Stimulated activated CD4-positive, alpha-beta T cell treated with anti-CD3 and anti-CD28 coated beads, TNF-alpha, amount 100 ng/mL, for 4 hours (primary cell): ENCODE measurements at regions not wholly inside any gene's neighbourhood (a gene's known extent, or its start where the extent isn't known, plus 50 kb on each side); places are given as distances from the start of the nearest gene placed in this dataset.

Source experiments
- DNase-seq, 3 experiments: peaks; one replicate each; pipeline ENCODE4 v3.0.0-alpha.2; 2020; ENCODE audit warnings: low read depth in 3 of 3

GRCh38 chr10:29925771-29926692 is 133.4 kb downstream of the JCAD start:
- DNase-seq = no peak

- no peak for DNase-seq
Observed at GRCh38 chr10:29924436-29924835, 134.9 kb downstream of the JCAD start.

- DNase-seq = no peak
Observed at GRCh38 chr10:29923416-29923965, 135.9 kb downstream of the JCAD start.

- no peak for DNase-seq
Observed at GRCh38 chr10:29922892-29923291, 136.5 kb downstream of the JCAD start.

GRCh38 chr10:29922226-29922625 is 137.2 kb downstream of the JCAD start:
- no peak for DNase-seq

GRCh38 chr10:29921071-29921446 is 138.3 kb downstream of the JCAD start:
- no peak for DNase-seq

GRCh38 chr10:29920408-29921070 is 138.8 kb downstream of the JCAD start:
- DNase-seq = no peak

GRCh38 chr10:29918623-29919400 is 140.6 kb downstream of the JCAD start:
- DNase-seq = no peak

GRCh38 chr10:29917311-29917710 is 142.1 kb downstream of the JCAD start:
- DNase-seq = no peak

- no peak for DNase-seq
Observed at GRCh38 chr10:29916669-29917068, 142.7 kb downstream of the JCAD start.

GRCh38 chr10:29914986-29915785 is 144.2 kb downstream of the JCAD start:
- no peak for DNase-seq

- no peak for DNase-seq
Observed at GRCh38 chr10:29908962-29909361, 150.4 kb downstream of the JCAD start.

- no peak for DNase-seq
Observed at GRCh38 chr10:29900865-29901264, 158.5 kb downstream of the JCAD start.

- DNase-seq = no peak
Observed at GRCh38 chr10:29897999-29898716, 161.2 kb downstream of the JCAD start.

GRCh38 chr10:29897430-29897829 is 162.0 kb downstream of the JCAD start:
- no peak for DNase-seq

- no peak for DNase-seq
Observed at GRCh38 chr10:29896053-29896452, 163.3 kb downstream of the JCAD start.

- no peak for DNase-seq
Observed at GRCh38 chr10:29895456-29895855, 163.9 kb downstream of the JCAD start.

- no peak for DNase-seq
Observed at GRCh38 chr10:29888321-29888720, 171.1 kb downstream of the JCAD start.

GRCh38 chr10:29886299-29886698 is 173.1 kb downstream of the JCAD start:
- DNase-seq = no peak

- DNase-seq = no peak
Observed at GRCh38 chr10:29883231-29883630, 176.2 kb downstream of the JCAD start.

- DNase-seq = no peak
Observed at GRCh38 chr10:29882766-29883165, 176.6 kb downstream of the JCAD start.
